ENCODE measurements at regions not wholly inside any gene's neighbourhood (a gene's known extent, or its start where the extent isn't known, plus 50 kb on each side); places are given as distances from the start of the nearest gene placed in this dataset.
"Not testable (repeated sequence)": the region's sequence is repeated elsewhere in the genome, so short reads cannot be mapped to it uniquely, and the experiment has no call there.

DNA sequence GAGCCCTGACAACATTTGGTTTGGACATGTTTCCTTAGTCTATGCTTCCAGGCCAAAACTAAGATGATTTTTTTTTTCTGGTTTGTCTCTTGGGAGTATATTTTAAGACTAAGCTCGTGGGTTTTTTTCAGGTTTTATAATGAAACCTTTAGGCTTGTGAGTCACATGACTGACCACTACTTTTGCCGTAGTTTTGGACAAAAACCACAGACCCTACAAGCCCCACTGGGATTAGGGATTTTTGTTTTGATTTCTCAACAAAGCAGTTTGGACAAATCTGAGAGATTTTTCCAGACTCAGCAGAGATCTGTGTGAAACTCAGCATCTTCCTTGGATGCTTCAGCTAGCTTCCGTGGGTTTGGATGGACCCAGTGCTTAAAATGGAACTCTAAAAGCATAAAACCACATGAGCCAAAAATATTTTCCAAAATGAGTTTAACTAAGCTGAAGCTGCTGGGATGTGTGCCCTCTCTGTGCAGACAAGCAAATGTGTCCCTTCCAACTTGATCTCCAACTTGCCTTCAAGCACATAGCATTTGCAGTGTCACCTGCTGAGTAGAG is 70.3 kb upstream of the SMIM15 start:
- TF ChIP-seq CTCF (IDR thresholded peaks at IDR 0.05) (no peak), SIN3A (IDR thresholded peaks at IDR 0.05; ENCODE audit: borderline replicate concordance, insufficient read depth, low read depth, low read length) (no peak), TCF7L2 (IDR thresholded peaks at IDR 0.05; ENCODE audit: low read depth, low read length) (no peak), POLR2AphosphoS5 (IDR thresholded peaks at IDR 0.05; ENCODE audit: low read depth, low read length) (no peak), REST (IDR thresholded peaks at IDR 0.05; ENCODE audit: insufficient read depth in 1 of 2, low read depth in 2 of 2, low read length in 1 of 2) (no peak)
- DNase-seq (ENCODE audit: low read depth, low spot score): no peak
- intact Hi-C loops (cut with micrococcal nuclease; ENCODE audit: unreplicated experiment): no loop called here
- H3K4me3 ChIP-seq (ENCODE audit: low read depth in 2 of 2, low read length in 2 of 2): no peak overlapping the region
- H3K27ac ChIP-seq (ENCODE audit: low read length): no peak overlapping the region
- H3K9me3 ChIP-seq (ENCODE audit: control insufficient read depth, insufficient read depth, low read depth, low read length): no peaks in the 10 kb centered on the region; the same call in 1 of the 2 replicates
- 0 out of 2 replicates have a peak, but pooled peaks cover 4% of the 10 kb centered on the region for H3K4me1 ChIP-seq (ENCODE audit: control insufficient read depth, insufficient read depth, low read length)
- no peak for ATAC-seq
- in situ Hi-C loops (cut with HindIII; ENCODE audit: low pct_unique_long_range_greater_than_20kb, low sequenced_read_pairs): no loop called here
- POLR2A ChIA-PET: no interaction called here
- CTCF ChIA-PET: no interaction called here
- no TSS peak for BruUV-seq (replicated peaks)
- no peaks in the 10 kb centered on the region for H3K36me3 ChIP-seq (ENCODE audit: control insufficient read depth, insufficient read depth, low read length)
- H3K27me3 ChIP-seq (ENCODE audit: control insufficient read depth, insufficient read depth, low read length): no peaks in the 10 kb centered on the region

- DNase-seq (ENCODE audit: low read depth, low spot score): no peak
- no peaks in the 10 kb centered on the region for H3K4me1 ChIP-seq (ENCODE audit: control insufficient read depth, insufficient read depth, low read length)
- no peaks in the 10 kb centered on the region for H3K27me3 ChIP-seq (ENCODE audit: control insufficient read depth, insufficient read depth, low read length)
- no peak overlapping the region for H3K27ac ChIP-seq (ENCODE audit: low read length)
- no peak overlapping the region for H3K4me3 ChIP-seq (ENCODE audit: low read depth in 2 of 2, low read length in 2 of 2)
- no TSS peak for BruUV-seq (replicated peaks)
- ChIA-PET POLR2A (no interaction called here), CTCF (no interaction called here)
- in situ Hi-C loops (cut with HindIII; ENCODE audit: low pct_unique_long_range_greater_than_20kb, low sequenced_read_pairs) (no loop called here), intact Hi-C loops (cut with micrococcal nuclease; ENCODE audit: unreplicated experiment) (no loop called here)
- no peaks in the 10 kb centered on the region; the same call in 1 of the 2 replicates for H3K9me3 ChIP-seq (ENCODE audit: control insufficient read depth, insufficient read depth, low read depth, low read length)
- TF ChIP-seq POLR2AphosphoS5 (IDR thresholded peaks at IDR 0.05; ENCODE audit: low read depth, low read length): no peak
- TF ChIP-seq REST (IDR thresholded peaks at IDR 0.05; ENCODE audit: insufficient read depth in 1 of 2, low read depth in 2 of 2, low read length in 1 of 2): no peak
- TF ChIP-seq CTCF (IDR thresholded peaks at IDR 0.05): no peak
- no peak for TF ChIP-seq TCF7L2 (IDR thresholded peaks at IDR 0.05; ENCODE audit: low read depth, low read length)
- no peak for TF ChIP-seq SIN3A (IDR thresholded peaks at IDR 0.05; ENCODE audit: borderline replicate concordance, insufficient read depth, low read depth, low read length)
- no peak for ATAC-seq
- no peaks in the 10 kb centered on the region for H3K36me3 ChIP-seq (ENCODE audit: control insufficient read depth, insufficient read depth, low read length)
Observed at GRCh38 chr5:61234019-61234418, 71.8 kb upstream of the SMIM15 start.

DNA sequence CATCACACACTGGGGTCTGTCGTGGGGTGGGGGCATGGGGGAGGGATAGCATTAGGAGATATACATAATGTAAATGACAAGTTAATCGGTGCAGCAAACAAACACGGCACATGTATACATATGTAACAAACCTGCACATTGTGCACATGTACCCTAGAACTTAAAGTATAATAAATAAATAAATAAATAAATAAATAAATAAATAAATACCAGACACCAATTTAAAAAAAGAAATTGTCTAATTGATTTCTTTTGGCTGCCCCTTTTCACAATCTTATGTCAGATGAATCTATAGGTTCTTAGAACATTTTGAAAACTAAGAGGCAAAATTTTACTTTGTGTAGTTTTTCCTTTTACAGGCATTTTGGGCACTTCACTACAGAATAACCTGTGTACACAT is 74.4 kb upstream of the SMIM15 start:
- H3K4me3 ChIP-seq (ENCODE audit: low read depth in 2 of 2, low read length in 2 of 2); DNase-seq (ENCODE audit: low read depth, low spot score); intact Hi-C loops (cut with micrococcal nuclease; ENCODE audit: unreplicated experiment); H3K27me3 ChIP-seq (ENCODE audit: control insufficient read depth, insufficient read depth, low read length); H3K4me1 ChIP-seq (ENCODE audit: control insufficient read depth, insufficient read depth, low read length); in situ Hi-C loops (cut with HindIII; ENCODE audit: low pct_unique_long_range_greater_than_20kb, low sequenced_read_pairs); CTCF ChIA-PET; POLR2A ChIA-PET; ATAC-seq; H3K36me3 ChIP-seq (ENCODE audit: control insufficient read depth, insufficient read depth, low read length); H3K9me3 ChIP-seq (ENCODE audit: control insufficient read depth, insufficient read depth, low read depth, low read length); H3K27ac ChIP-seq (ENCODE audit: low read length); BruUV-seq (replicated peaks): not testable (repeated sequence)
